ENCODE measurements at regions not wholly inside any gene's neighbourhood (a gene's known extent, or its start where the extent isn't known, plus 50 kb on each side); places are given as distances from the start of the nearest gene placed in this dataset.

GRCh38 chr1:217344712-217345111, 286.2 kb downstream of the GPATCH2 start:
- Histone ChIP-seq H3K27ac (ENCODE audit: low read length) (no peak overlapping the region), H3K27me3 (ENCODE audit: low read depth, low read length) (peaks cover 3% of the 10 kb centered on the region), H3K4me1 (ENCODE audit: control insufficient read depth in 1 of 2, insufficient read depth in 2 of 2, low read length in 2 of 2) (no peaks in the 10 kb centered on the region), H3K9me3 (ENCODE audit: control insufficient read depth in 1 of 2, low read length in 2 of 2) (no peaks in the 10 kb centered on the region), H3K4me3 (ENCODE audit: low read depth in 1 of 2, low read length in 2 of 2) (no peak overlapping the region), H3K36me3 (ENCODE audit: control insufficient read depth in 1 of 2, insufficient read depth in 2 of 2, low read length in 2 of 2) (no peaks in the 10 kb centered on the region)

- no peak overlapping the region for H3K4me3 ChIP-seq (ENCODE audit: low read depth in 1 of 2, low read length in 2 of 2)
- H3K36me3 ChIP-seq (ENCODE audit: control insufficient read depth in 1 of 2, insufficient read depth in 2 of 2, low read length in 2 of 2) = no peaks in the 10 kb centered on the region
- peaks cover 3% of the 10 kb centered on the region for H3K27me3 ChIP-seq (ENCODE audit: low read depth, low read length)
- H3K9me3 ChIP-seq (ENCODE audit: control insufficient read depth in 1 of 2, low read length in 2 of 2) = no peaks in the 10 kb centered on the region
- H3K4me1 ChIP-seq (ENCODE audit: control insufficient read depth in 1 of 2, insufficient read depth in 2 of 2, low read length in 2 of 2) = no peaks in the 10 kb centered on the region
- no peak overlapping the region for H3K27ac ChIP-seq (ENCODE audit: low read length)
Measured at GRCh38 chr1:217343907-217344306, 287.0 kb downstream of the GPATCH2 start.

- Histone ChIP-seq H3K9me3 (ENCODE audit: control insufficient read depth in 1 of 2, low read length in 2 of 2) (no peaks in the 10 kb centered on the region), H3K4me1 (ENCODE audit: control insufficient read depth in 1 of 2, insufficient read depth in 2 of 2, low read length in 2 of 2) (no peaks in the 10 kb centered on the region), H3K36me3 (ENCODE audit: control insufficient read depth in 1 of 2, insufficient read depth in 2 of 2, low read length in 2 of 2) (no peaks in the 10 kb centered on the region), H3K27me3 (ENCODE audit: low read depth, low read length) (peaks cover 3% of the 10 kb centered on the region), H3K27ac (ENCODE audit: low read length) (no peak overlapping the region), H3K4me3 (ENCODE audit: low read depth in 1 of 2, low read length in 2 of 2) (no peak overlapping the region)
Measured at GRCh38 chr1:217342105-217342504, 288.8 kb downstream of the GPATCH2 start.

- Histone ChIP-seq H3K27me3 (ENCODE audit: low read depth, low read length) (no peaks in the 10 kb centered on the region), H3K9me3 (ENCODE audit: control insufficient read depth in 1 of 2, low read length in 2 of 2) (no peaks in the 10 kb centered on the region), H3K27ac (ENCODE audit: low read length) (no peak overlapping the region), H3K4me1 (ENCODE audit: control insufficient read depth in 1 of 2, insufficient read depth in 2 of 2, low read length in 2 of 2) (peaks cover 0 to 12% of the 10 kb centered on the region in 2 donors), H3K36me3 (ENCODE audit: control insufficient read depth in 1 of 2, insufficient read depth in 2 of 2, low read length in 2 of 2) (no peaks in the 10 kb centered on the region), H3K4me3 (ENCODE audit: low read depth in 1 of 2, low read length in 2 of 2) (no peak overlapping the region)
Measured at GRCh38 chr1:217336724-217337123, 294.2 kb downstream of the GPATCH2 start.

- Histone ChIP-seq H3K4me3 (ENCODE audit: low read depth in 1 of 2, low read length in 2 of 2) (no peak overlapping the region), H3K27me3 (ENCODE audit: low read depth, low read length) (no peaks in the 10 kb centered on the region), H3K4me1 (ENCODE audit: control insufficient read depth in 1 of 2, insufficient read depth in 2 of 2, low read length in 2 of 2) (peaks cover 0 to 16% of the 10 kb centered on the region in 2 donors), H3K27ac (ENCODE audit: low read length) (no peak overlapping the region), H3K36me3 (ENCODE audit: control insufficient read depth in 1 of 2, insufficient read depth in 2 of 2, low read length in 2 of 2) (no peaks in the 10 kb centered on the region), H3K9me3 (ENCODE audit: control insufficient read depth in 1 of 2, low read length in 2 of 2) (no peaks in the 10 kb centered on the region)
Measured at GRCh38 chr1:217333939-217334338, 297.0 kb downstream of the GPATCH2 start.

GRCh38 chr1:217332431-217333065, 298.3 kb downstream of the GPATCH2 start:
- H3K4me3 ChIP-seq (ENCODE audit: low read depth in 1 of 2, low read length in 2 of 2) = no peak overlapping the region
- no peaks in the 10 kb centered on the region for H3K9me3 ChIP-seq (ENCODE audit: control insufficient read depth in 1 of 2, low read length in 2 of 2)
- no peaks in the 10 kb centered on the region for H3K36me3 ChIP-seq (ENCODE audit: control insufficient read depth in 1 of 2, insufficient read depth in 2 of 2, low read length in 2 of 2)
- H3K27me3 ChIP-seq (ENCODE audit: low read depth, low read length) = no peaks in the 10 kb centered on the region
- no peak overlapping the region for H3K27ac ChIP-seq (ENCODE audit: low read length)
- peaks cover 0 to 16% of the 10 kb centered on the region in 2 donors for H3K4me1 ChIP-seq (ENCODE audit: control insufficient read depth in 1 of 2, insufficient read depth in 2 of 2, low read length in 2 of 2)

- no peak overlapping the region for H3K27ac ChIP-seq (ENCODE audit: low read length)
- H3K4me1 ChIP-seq (ENCODE audit: control insufficient read depth in 1 of 2, insufficient read depth in 2 of 2, low read length in 2 of 2) = peaks cover 0 to 16% of the 10 kb centered on the region in 2 donors
- H3K36me3 ChIP-seq (ENCODE audit: control insufficient read depth in 1 of 2, insufficient read depth in 2 of 2, low read length in 2 of 2) = no peaks in the 10 kb centered on the region
- no peak overlapping the region for H3K4me3 ChIP-seq (ENCODE audit: low read depth in 1 of 2, low read length in 2 of 2)
- no peaks in the 10 kb centered on the region for H3K27me3 ChIP-seq (ENCODE audit: low read depth, low read length)
- no peaks in the 10 kb centered on the region for H3K9me3 ChIP-seq (ENCODE audit: control insufficient read depth in 1 of 2, low read length in 2 of 2)
Measured at GRCh38 chr1:217331698-217332097, 299.2 kb downstream of the GPATCH2 start.

GRCh38 chr1:217327901-217328300, 303.0 kb downstream of the GPATCH2 start:
- Histone ChIP-seq H3K4me1 (ENCODE audit: control insufficient read depth in 1 of 2, insufficient read depth in 2 of 2, low read length in 2 of 2) (peaks cover 0 to 16% of the 10 kb centered on the region in 2 donors), H3K27me3 (ENCODE audit: low read depth, low read length) (no peaks in the 10 kb centered on the region), H3K27ac (ENCODE audit: low read length) (no peak overlapping the region), H3K9me3 (ENCODE audit: control insufficient read depth in 1 of 2, low read length in 2 of 2) (no peaks in the 10 kb centered on the region), H3K4me3 (ENCODE audit: low read depth in 1 of 2, low read length in 2 of 2) (no peak overlapping the region), H3K36me3 (ENCODE audit: control insufficient read depth in 1 of 2, insufficient read depth in 2 of 2, low read length in 2 of 2) (no peaks in the 10 kb centered on the region)

- no peaks in the 10 kb centered on the region for H3K9me3 ChIP-seq (ENCODE audit: control insufficient read depth in 1 of 2, low read length in 2 of 2)
- H3K36me3 ChIP-seq (ENCODE audit: control insufficient read depth in 1 of 2, insufficient read depth in 2 of 2, low read length in 2 of 2) = no peaks in the 10 kb centered on the region
Measured at GRCh38 chr1:217322834-217323233, 308.1 kb downstream of the GPATCH2 start.

GRCh38 chr1:217315346-217315745, 315.5 kb downstream of the GPATCH2 start:
- H3K4me3 ChIP-seq (ENCODE audit: low read depth in 1 of 2, low read length in 2 of 2) = no peak overlapping the region
- H3K9me3 ChIP-seq (ENCODE audit: control insufficient read depth in 1 of 2, low read length in 2 of 2) = no peaks in the 10 kb centered on the region
- no peak overlapping the region for H3K27ac ChIP-seq (ENCODE audit: low read length)
- H3K27me3 ChIP-seq (ENCODE audit: low read depth, low read length) = no peaks in the 10 kb centered on the region
- no peaks in the 10 kb centered on the region for H3K36me3 ChIP-seq (ENCODE audit: control insufficient read depth in 1 of 2, insufficient read depth in 2 of 2, low read length in 2 of 2)
- H3K4me1 ChIP-seq (ENCODE audit: control insufficient read depth in 1 of 2, insufficient read depth in 2 of 2, low read length in 2 of 2) = no peaks in the 10 kb centered on the region

More at GRCh38 chr1:217322834-217323233, 308.1 kb downstream of the GPATCH2 start:
- Histone ChIP-seq H3K27ac (ENCODE audit: low read length) (no peak overlapping the region), H3K4me1 (ENCODE audit: control insufficient read depth in 1 of 2, insufficient read depth in 2 of 2, low read length in 2 of 2) (no peaks in the 10 kb centered on the region), H3K4me3 (ENCODE audit: low read depth in 1 of 2, low read length in 2 of 2) (no peak overlapping the region), H3K27me3 (ENCODE audit: low read depth, low read length) (no peaks in the 10 kb centered on the region)

- Histone ChIP-seq H3K4me1 (ENCODE audit: control insufficient read depth in 1 of 2, insufficient read depth in 2 of 2, low read length in 2 of 2) (no peaks in the 10 kb centered on the region), H3K36me3 (ENCODE audit: control insufficient read depth in 1 of 2, insufficient read depth in 2 of 2, low read length in 2 of 2) (no peaks in the 10 kb centered on the region), H3K4me3 (ENCODE audit: low read depth in 1 of 2, low read length in 2 of 2) (no peak overlapping the region), H3K9me3 (ENCODE audit: control insufficient read depth in 1 of 2, low read length in 2 of 2) (no peaks in the 10 kb centered on the region), H3K27ac (ENCODE audit: low read length) (no peak overlapping the region), H3K27me3 (ENCODE audit: low read depth, low read length) (no peaks in the 10 kb centered on the region)
Measured at GRCh38 chr1:217313096-217313495, 317.8 kb downstream of the GPATCH2 start.

- Histone ChIP-seq H3K36me3 (ENCODE audit: control insufficient read depth in 1 of 2, insufficient read depth in 2 of 2, low read length in 2 of 2) (no peaks in the 10 kb centered on the region), H3K4me1 (ENCODE audit: control insufficient read depth in 1 of 2, insufficient read depth in 2 of 2, low read length in 2 of 2) (no peaks in the 10 kb centered on the region), H3K27me3 (ENCODE audit: low read depth, low read length) (no peaks in the 10 kb centered on the region), H3K27ac (ENCODE audit: low read length) (no peak overlapping the region), H3K4me3 (ENCODE audit: low read depth in 1 of 2, low read length in 2 of 2) (no peak overlapping the region), H3K9me3 (ENCODE audit: control insufficient read depth in 1 of 2, low read length in 2 of 2) (no peaks in the 10 kb centered on the region)
Measured at GRCh38 chr1:217311766-217312165, 319.1 kb downstream of the GPATCH2 start.

Data from muscle layer of duodenum (tissue), 2 donors.